Thyroid gland (tissue), 4 donors: ENCODE measurements at regions not wholly inside any gene's neighbourhood (a gene's known extent, or its start where the extent isn't known, plus 50 kb on each side); places are given as distances from the start of the nearest gene placed in this dataset.

Experiments used
- POLR2A ChIP-seq, 2 donors: fragments of 450-650 bp; IDR thresholded peaks; one replicate each; pipeline ENCODE4 v1.6.1; 2017; ENCODE audit warnings: antibody characterized with exemption in 2 of 2, mild to moderate bottlenecking in 2 of 2, moderate library complexity in 1 of 2
- TF ChIP-seq, protein P1 (sequence below), 6 experiments: fragments of 200-600 bp in 3 of 6; fragments of 450-650 bp in 3 of 6; sonication (generic) in 3 of 6; IDR thresholded peaks; one replicate each; pipeline ENCODE4 v1.5.1; 2016 to 2019; ENCODE audit warnings: antibody characterized with exemption in 6 of 6, mild to moderate bottlenecking in 2 of 6, inconsistent platforms in 1 of 6, moderate library complexity in 1 of 6

DNA sequence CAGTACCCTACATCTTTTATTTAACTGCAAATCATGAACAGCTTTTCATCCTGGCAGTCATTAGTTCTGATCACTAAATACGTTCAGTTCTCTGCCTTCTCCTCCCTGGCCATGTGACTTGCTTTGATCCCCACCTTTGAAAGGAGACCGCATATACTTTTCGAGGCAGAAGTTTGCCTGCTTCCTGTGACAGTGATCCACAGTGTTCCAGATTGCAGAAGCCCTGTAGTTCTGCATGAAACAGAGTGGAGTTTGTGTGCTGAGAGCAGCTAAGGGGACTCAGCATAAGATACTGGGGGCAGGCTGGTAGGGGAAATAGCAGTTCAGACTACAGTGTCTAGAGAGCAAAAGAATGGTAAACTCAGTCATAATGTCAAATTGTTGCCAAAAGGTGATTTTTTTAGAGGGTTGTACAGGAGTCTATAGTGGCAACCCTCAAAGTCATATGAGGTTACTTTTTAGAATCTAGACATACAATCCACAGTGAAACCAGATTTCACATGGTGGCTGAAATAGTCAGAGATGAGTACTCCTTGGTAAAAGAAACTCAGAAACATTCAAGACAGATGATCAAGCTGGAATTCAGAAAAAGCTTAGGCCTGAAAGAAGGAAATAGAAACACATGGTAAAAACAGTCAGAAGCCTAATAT lies 1800.4 kb upstream of the CELF4 start:
- TF ChIP-seq, protein P1, sequence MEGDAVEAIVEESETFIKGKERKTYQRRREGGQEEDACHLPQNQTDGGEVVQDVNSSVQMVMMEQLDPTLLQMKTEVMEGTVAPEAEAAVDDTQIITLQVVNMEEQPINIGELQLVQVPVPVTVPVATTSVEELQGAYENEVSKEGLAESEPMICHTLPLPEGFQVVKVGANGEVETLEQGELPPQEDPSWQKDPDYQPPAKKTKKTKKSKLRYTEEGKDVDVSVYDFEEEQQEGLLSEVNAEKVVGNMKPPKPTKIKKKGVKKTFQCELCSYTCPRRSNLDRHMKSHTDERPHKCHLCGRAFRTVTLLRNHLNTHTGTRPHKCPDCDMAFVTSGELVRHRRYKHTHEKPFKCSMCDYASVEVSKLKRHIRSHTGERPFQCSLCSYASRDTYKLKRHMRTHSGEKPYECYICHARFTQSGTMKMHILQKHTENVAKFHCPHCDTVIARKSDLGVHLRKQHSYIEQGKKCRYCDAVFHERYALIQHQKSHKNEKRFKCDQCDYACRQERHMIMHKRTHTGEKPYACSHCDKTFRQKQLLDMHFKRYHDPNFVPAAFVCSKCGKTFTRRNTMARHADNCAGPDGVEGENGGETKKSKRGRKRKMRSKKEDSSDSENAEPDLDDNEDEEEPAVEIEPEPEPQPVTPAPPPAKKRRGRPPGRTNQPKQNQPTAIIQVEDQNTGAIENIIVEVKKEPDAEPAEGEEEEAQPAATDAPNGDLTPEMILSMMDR (IDR thresholded peaks at IDR 0.05): no peak
- no peak for TF ChIP-seq POLR2A (IDR thresholded peaks at IDR 0.05)
